PFSK-1 (cell line): ENCODE measurements at regions not wholly inside any gene's neighbourhood (a gene's known extent, or its start where the extent isn't known, plus 50 kb on each side); places are given as distances from the start of the nearest gene placed in this dataset.

ENCODE experiments used
- POLR2AphosphoS5 ChIP-seq: IDR thresholded peaks from 2 replicates; pipeline ENCODE4 v1.6.1; 2012; ENCODE audit warnings: low read depth, mild to moderate bottlenecking, control low read depth, low read length, moderate library complexity
- SIN3A ChIP-seq: IDR thresholded peaks from 2 replicates; pipeline ENCODE4 v1.6.1; 2012; ENCODE audit warnings: mild to moderate bottlenecking, low read length, moderate library complexity, borderline replicate concordance; ENCODE audit not compliant: insufficient read depth
- TAF1 ChIP-seq: IDR thresholded peaks from 2 replicates; pipeline ENCODE4 v1.6.1; 2012; ENCODE audit warnings: low read length, control low read depth, borderline replicate concordance; ENCODE audit not compliant: insufficient read depth
- TF ChIP-seq, protein P1 (sequence below), 2 experiments: IDR thresholded peaks; 2 replicates each; pipeline versions ENCODE4 v1.6.1 to v1.8.0; 2011 to 2012; ENCODE audit warnings: low read depth in 2 of 2, low read length in 2 of 2, control low read depth in 1 of 2, inconsistent platforms in 1 of 2, mild to moderate bottlenecking in 1 of 2, moderate library complexity in 1 of 2; ENCODE audit not compliant: insufficient read depth in 1 of 2

DNA sequence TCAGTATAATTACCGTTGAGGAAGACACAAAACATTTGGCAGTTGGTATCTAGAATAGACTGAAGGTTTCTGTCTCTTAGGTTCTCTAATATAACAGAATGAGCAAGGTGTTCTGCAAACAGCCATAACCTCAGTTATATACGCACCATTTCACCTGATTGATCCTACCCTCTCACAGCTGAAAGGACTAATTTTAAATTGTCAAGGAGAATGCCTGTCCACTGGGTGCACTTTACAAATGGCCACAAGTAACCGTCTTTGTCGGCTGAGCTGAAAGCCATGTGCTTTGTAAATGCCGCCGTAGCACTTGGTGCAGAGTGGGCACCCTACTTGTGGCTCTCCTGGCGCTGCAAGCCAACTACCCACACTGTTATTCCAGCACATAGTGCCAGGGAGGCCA is 466.3 kb downstream of the AACS start:
- TF ChIP-seq POLR2AphosphoS5 (no peak), SIN3A (no peak), TAF1 (no peak)
- TF ChIP-seq, protein P1, sequence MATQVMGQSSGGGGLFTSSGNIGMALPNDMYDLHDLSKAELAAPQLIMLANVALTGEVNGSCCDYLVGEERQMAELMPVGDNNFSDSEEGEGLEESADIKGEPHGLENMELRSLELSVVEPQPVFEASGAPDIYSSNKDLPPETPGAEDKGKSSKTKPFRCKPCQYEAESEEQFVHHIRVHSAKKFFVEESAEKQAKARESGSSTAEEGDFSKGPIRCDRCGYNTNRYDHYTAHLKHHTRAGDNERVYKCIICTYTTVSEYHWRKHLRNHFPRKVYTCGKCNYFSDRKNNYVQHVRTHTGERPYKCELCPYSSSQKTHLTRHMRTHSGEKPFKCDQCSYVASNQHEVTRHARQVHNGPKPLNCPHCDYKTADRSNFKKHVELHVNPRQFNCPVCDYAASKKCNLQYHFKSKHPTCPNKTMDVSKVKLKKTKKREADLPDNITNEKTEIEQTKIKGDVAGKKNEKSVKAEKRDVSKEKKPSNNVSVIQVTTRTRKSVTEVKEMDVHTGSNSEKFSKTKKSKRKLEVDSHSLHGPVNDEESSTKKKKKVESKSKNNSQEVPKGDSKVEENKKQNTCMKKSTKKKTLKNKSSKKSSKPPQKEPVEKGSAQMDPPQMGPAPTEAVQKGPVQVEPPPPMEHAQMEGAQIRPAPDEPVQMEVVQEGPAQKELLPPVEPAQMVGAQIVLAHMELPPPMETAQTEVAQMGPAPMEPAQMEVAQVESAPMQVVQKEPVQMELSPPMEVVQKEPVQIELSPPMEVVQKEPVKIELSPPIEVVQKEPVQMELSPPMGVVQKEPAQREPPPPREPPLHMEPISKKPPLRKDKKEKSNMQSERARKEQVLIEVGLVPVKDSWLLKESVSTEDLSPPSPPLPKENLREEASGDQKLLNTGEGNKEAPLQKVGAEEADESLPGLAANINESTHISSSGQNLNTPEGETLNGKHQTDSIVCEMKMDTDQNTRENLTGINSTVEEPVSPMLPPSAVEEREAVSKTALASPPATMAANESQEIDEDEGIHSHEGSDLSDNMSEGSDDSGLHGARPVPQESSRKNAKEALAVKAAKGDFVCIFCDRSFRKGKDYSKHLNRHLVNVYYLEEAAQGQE (IDR thresholded peaks at IDR 0.05; ENCODE audit: insufficient read depth in 1 of 2, low read depth in 2 of 2, low read length in 2 of 2): no peak
